NOMO-1 (cell line): ENCODE measurements at regions not wholly inside any gene's neighbourhood (a gene's known extent, or its start where the extent isn't known, plus 50 kb on each side); places are given as distances from the start of the nearest gene placed in this dataset.

Source experiments
- DNase-seq, 2 experiments: peaks; one replicate each; lab custom pipeline; 2025; ENCODE audit not compliant: unreplicated experiment in 2 of 2; lab: John Stamatoyannopoulos, UW

- DNase-seq, result no peak
Observed at GRCh38 chr16:5850632-5851392, 753.2 kb upstream of the EEF2KMT start.

GRCh38 chr16:5845046-5845445, 747.5 kb upstream of the EEF2KMT start:
- DNase-seq, result no peak

- no peak for DNase-seq
Observed at GRCh38 chr16:5841974-5842373, 744.4 kb upstream of the EEF2KMT start.

DNA sequence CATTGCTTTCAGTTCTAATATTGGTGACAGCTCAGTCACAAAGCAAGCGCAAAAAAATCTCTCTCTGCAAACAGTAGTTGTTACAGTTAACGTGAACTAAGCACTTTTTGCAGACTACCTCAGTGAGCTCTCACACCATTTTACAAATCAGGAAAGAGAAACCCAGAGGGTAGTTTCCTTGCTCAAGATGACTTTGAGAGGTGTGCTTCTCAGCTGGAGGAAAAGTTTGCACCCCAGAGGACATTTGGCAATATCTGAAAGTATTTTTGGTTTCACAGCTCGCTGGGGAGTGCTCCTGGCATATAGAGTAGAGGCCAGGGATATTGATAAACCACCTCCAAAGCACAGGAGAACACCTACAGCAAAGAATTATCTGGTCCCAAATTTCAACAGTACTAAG, 741.1 kb upstream of the EEF2KMT start:
- DNase-seq, result no peak

- DNase-seq, result no peak
Observed at GRCh38 chr16:5838071-5838470, 740.5 kb upstream of the EEF2KMT start.

DNA sequence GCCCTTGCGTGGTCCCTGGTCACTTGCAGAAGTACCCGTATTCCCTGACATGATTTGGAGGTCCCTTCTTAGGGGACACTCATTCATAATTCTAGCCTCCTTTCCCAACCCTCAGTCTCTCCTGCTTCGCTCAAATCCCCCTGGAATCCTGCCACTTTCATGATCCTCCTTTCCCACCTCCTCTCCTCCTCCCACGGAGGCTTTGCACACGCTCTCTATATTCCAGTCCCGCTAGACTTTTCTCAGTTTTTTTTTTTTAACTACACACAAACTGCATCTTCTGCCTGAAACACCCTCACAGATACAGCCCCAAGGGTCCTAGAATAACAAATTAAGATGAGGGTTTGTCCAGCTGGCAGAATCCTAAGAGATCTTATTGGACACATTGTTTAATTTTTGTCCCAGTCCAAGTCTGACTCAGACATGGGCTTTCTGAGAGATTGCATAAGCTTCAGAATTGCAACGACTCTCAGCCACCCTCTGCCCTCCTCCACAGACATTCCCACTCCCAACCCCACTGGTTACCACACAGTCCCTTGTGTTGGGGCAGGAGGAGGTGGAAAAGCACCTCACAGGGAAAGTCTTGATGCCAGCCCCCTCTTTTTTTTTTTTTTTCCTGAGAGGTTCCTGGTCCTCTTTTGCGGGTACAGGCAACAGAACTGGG, 739.5 kb upstream of the EEF2KMT start:
- no peak for DNase-seq

DNA sequence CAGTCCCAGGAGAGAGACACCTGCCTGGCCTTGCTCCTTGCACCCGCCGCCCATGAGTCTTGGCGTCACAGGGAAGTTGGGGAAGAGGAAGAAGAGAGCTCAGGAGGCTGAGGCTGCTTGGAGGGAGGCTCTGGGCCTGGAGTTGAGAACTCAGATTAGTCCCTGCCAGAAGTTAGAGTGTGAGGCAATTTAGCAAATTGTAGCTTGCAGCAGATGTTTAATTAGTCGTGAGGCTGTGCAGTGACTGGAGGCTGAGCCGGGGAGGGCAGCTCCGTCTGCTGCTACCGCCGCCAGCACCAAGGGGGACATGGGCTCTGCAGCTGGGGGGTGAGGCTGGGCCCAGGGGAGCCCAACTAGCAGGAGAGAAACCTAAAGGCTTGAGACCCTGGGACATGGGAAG, 738.3 kb upstream of the EEF2KMT start:
- no peak for DNase-seq

DNA sequence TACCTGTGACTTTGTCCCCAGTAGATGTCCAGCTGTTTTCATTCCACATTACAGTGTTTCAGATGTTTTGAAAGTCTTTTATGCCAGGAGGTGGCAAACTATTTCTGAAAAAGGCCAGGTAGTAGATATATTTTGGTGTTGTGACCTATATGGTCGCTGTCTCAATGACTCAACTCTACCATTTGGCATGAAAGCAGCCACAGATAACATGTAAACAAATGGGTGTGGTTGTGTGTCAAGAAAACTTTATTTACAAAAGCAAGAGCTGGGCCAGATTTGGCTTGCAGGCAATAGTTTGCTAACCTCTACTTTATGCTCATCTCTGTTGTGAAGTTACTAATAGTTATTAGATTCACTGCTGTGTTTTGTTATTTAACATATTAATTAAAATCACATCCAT, 728.7 kb upstream of the EEF2KMT start:
- no peak for DNase-seq

DNA sequence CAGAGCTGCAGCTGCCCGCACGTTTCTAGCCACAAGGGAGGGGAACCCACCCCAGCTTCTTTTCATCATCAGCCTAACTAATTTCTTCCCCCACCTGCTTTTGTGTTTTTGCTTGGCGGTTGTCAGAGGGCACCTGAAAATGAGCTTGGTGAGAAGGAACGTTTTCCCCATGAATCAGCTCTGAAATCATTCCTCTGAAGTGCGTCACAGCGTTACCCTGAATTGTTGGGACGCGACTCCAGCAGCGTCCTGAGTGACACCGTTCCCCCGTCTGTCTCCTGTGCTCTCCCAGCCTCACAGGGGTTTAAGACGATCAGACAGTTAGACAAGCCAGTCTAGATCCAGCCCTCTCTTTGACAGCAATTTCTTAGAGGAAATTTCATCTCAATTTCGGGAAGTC, 722.9 kb upstream of the EEF2KMT start:
- no peak for DNase-seq

GRCh38 chr16:5815570-5816237, 718.1 kb upstream of the EEF2KMT start:
- no peak for DNase-seq

DNA sequence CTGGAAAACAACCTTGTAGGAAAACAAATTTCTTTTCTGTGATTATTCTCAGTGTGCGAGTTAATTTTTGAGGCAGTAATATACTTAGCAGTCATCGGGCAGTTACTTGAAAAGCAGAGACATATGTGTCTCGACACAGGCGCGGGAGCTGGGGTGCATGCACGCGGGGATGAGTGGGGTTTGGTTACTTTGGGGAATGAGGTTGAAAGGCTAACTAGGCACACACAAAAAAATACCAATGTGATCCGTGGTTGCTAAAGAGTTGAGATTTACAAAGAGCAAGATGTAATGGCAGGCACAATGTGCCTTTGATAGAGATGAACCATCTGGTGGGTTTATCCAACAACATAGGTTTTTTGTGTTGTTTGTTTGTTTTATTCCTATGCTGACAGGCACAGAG, 703.8 kb upstream of the EEF2KMT start:
- no peak for DNase-seq

DNA sequence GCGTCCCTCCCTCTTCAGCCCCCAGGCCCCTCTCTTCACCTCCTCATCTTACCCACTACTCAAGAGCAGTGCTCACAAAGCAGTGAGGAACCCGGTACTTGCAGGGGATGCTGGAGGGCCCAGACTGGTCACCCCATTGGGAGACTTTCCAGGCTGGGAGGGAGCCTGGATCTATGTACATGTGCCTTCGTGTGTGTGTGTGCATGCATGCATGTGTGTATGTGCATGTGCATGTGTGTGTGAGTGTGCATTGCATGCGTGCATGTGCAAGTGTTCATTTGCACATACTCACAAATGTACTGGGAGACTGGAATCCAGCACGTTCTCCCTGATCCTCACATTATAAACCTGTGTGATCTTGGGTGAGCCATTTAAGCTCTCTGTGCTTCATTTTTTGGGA, 696.0 kb upstream of the EEF2KMT start:
- no peak for DNase-seq

DNA sequence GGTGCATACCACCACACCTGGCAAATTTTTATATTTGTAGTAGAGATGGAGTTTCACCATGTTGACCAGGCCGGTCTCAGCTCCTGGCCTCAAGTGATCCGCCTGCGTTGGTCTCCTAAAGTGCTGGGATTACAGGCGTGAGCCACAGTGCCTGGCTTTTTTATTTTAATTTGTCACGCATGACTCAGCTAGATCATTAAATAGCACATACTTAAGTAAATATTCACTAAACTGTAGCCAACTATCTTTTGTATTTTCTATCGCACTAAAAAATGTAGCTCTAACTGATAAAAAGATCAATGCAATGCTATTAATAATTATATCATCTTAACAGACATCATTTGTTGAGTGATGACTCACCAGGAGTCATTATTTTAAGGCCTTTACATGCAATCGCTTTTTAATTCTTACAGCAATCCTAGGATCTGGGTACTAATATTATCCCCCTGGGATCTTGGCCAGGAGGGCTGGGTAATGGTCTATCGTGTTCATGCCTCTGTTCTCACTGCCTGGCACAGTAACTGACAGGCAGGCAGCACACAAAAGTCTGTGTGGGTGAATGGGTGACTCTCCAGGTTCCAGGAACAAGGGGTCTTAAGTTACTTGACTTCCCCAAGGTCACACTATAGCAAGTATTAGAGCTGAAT, 693.5 kb upstream of the EEF2KMT start:
- no peak for DNase-seq

DNA sequence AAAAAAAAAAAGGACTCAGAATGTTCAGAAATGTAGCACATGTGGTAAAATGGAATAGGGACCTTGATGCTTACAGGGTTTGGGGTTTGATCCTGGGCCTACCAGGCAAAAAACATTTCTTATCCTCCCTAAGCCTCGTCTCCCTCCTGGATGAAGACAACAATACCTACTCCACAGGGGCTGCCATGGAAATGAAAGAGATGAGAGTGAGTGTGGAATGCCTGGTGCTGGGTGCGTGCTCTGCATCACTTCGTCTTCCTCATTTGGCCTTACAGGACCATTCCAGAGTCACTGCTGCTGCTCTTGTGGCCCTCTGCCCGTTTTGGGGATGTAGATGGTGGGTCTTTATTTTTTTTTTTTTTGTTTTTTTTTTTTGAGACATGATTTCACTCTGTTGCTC, 692.9 kb upstream of the EEF2KMT start:
- no peak for DNase-seq

DNA sequence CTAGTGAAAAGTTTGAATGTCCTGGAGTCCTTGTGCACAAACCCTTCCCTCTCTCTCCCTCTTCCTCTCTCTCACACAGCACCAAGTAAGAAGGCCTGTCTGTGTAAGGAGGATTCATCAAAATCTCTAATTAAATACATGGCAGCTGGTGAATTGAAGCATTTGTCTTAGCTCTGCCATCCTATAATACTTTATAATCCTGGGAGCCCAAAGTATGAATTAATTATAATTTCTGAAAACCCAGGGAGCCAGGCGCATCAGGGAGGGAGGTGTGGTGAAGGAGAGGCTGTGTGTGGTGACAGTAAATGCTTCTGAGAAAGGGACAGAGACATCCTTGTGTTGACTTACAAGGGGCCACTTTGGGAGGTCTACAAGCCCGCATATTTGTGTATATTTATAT, 691.4 kb upstream of the EEF2KMT start:
- no peak for DNase-seq

- DNase-seq, result no peak
Observed at GRCh38 chr16:5781436-5781835, 683.8 kb upstream of the EEF2KMT start.

GRCh38 chr16:5776876-5777275, 679.3 kb upstream of the EEF2KMT start:
- DNase-seq, result no peak

DNA sequence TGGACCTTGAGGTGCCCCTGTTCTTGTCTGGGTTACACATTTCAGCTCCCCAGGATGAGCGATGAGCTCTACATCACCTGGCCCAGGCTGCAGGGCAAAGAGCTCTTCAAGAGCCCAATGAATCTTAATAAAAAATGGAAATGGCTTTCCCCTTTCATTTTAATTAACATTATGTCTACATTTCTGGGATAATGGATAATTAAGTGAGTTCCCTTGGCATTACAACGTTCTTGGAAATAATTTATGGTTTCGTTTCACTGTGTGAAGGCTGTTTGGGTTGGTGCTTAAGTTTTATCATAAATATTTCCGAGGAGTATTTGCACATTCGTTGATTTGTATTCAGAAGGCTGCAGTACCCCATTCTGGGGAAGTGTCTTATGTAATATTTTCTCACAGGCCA, 678.3 kb upstream of the EEF2KMT start:
- DNase-seq, result no peak

GRCh38 chr16:5770118-5770517, 672.5 kb upstream of the EEF2KMT start:
- DNase-seq, result no peak

- no peak for DNase-seq
Observed at GRCh38 chr16:5769513-5769912, 671.9 kb upstream of the EEF2KMT start.

DNA sequence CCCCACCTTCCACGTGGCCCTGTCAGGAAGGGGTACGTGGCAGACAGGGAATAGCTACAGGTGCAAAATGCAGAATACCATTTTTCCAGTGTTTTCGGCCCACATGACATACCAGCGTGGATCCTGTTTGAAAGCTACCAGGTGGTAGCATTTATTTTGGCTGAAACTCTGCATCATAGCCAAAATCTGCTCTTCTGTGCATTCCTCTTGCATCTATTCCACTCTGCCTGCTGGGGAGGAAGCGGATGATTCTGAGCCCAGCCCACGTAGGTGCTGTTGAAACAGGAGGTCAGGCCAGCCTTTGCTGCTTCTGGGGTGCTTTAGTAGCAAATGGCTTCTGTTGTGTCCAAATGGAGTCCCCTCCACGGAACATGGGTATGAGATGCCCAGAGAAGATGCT, 670.9 kb upstream of the EEF2KMT start:
- no peak for DNase-seq

- DNase-seq, result no peak
Observed at GRCh38 chr16:5763176-5763575, 665.6 kb upstream of the EEF2KMT start.
